ENCODE measurements at regions not wholly inside any gene's neighbourhood (a gene's known extent, or its start where the extent isn't known, plus 50 kb on each side); places are given as distances from the start of the nearest gene placed in this dataset.
"Not testable (repeated sequence)": the region's sequence is repeated elsewhere in the genome, so short reads cannot be mapped to it uniquely, and the experiment has no call there.

- DNase-seq = no peak
Measured at GRCh38 chr4:189204616-189205015, 736.1 kb upstream of the FRG1 start.

GRCh38 chr4:189206953-189207352 is 733.7 kb upstream of the FRG1 start:
- no peak for DNase-seq

- DNase-seq = no peak
Measured at GRCh38 chr4:189207872-189208271, 732.8 kb upstream of the FRG1 start.

- DNase-seq = no peak
Measured at GRCh38 chr4:189215574-189215973, 725.1 kb upstream of the FRG1 start.

DNA sequence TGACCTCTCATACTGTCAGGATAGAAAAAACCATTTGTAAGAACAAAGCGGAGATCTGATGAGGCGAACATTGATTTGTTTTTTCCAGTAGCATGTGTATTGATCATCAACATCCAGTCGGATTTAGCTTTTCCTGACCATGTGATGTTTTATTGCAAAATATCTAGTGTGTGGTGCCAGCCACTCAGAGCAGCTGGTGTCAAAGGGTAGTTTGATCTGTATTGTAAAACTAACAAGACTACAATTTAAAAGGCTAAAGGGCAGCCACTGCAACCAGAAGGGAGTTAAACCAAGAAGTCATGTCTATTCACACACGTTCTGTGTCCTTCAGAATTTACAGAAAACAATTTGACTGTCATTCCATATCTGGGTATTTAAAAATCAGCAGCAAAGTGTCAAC is 719.0 kb upstream of the FRG1 start:
- DNase-seq = no peak

GRCh38 chr4:189228726-189229125 is 711.9 kb upstream of the FRG1 start:
- DNase-seq = no peak

DNA sequence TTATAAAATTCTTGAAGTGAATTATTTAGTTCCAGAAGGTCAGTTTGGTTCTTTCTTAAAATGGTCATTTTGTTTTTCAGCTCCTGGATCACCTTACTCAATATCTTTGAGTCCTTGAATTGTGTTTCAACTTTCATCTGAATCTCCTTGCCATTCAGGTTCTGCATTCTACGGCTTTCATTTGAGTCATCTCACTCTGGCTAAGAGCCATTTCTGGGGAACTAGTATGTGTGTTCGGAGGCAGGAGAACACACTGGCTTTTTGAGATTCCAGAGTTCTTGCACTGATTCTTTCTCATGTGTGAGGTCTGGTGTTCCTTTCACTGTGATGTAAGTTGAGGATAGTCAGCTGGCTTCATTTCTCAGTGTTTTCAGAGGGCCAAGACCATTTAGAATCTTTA is 708.4 kb upstream of the FRG1 start:
- DNase-seq = no peak

DNA sequence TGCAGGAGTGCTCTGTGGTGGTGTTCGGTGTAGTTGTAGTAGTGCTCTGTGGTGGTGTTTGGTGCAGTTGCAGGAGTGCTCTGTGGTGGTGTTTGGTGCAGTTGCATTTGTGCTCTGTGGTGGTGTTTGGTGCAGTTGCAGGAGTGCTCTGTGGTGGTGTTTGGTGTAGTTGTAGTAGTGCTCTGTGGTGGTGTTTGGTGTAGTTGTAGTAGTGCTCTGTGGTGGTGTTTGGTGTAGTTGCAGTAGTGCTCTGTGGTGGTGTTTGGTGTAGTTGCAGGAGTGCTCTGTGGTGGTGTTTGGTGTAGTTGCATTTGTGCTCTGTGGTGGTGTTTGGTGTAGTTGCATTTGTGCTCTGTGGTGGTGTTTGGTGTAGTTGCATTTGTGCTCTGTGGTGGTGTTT is 706.9 kb upstream of the FRG1 start:
- peak in 2 of 5 experiments; percentile 15 to 34 for DNase-seq

- peak in 1 of 5 experiments; percentile 14 for DNase-seq
Measured at GRCh38 chr4:189234948-189235347, 705.7 kb upstream of the FRG1 start.

GRCh38 chr4:189235599-189235998 is 705.1 kb upstream of the FRG1 start:
- DNase-seq = no peak

GRCh38 chr4:189236321-189236720 is 704.4 kb upstream of the FRG1 start:
- not testable (repeated sequence) for DNase-seq

DNA sequence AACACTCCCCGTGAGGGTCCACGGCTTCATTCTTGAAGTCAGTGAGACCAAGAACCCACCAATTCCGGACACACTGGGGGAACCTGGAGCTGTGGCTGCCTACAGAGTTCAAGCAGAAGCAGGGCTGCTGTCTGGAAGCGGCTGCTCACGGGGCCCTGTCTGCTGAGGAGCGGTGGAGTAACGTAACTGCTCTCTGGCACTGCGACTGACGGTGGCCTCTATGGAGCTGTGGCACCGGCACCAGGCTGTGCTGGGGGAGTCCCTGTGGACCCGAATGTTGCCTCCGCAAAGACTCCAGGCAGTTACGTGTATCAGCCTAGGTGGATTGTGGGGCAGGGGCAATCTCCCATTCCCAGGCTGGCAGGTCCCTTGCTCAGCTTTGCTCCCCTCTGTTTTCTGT is 703.3 kb upstream of the FRG1 start:
- DNase-seq = no peak

DNA sequence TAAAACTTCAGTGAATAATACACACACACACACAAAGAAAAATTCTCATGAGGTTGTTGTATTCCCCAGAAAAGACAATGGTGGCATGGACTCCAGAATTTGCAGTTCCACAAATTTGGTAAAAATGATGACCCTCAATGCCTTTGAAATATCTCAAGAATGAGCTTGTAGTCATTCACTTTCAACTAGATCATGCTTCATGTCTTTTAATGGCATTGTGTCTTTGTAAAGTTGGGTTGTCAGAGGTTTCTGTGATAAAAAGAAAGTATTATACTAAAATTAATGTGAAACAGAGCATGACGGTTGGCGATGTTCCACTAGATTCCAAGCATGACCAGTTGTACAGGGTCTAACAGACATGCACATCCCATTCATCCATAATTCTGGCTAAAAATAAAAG is 685.0 kb upstream of the FRG1 start:
- DNase-seq = no peak

DNA sequence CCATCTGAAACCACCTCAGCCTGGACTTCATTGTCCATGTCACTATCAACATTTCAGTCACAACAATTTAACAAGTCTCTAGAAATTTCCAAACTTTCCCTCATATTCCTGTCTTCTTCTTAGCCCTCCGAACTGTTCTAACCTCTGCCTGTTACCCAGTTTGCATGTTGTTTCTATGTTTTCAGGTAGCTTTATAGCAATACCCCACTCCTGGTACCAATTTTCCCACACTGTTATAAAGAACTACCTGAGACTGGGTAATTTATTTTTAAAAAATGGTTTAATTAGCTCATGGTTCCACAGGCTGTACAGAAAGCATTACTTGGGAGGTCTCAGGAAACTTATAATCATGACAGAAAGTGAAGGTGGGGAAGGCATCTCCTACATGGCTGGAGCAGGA is 679.2 kb upstream of the FRG1 start:
- DNase-seq = no peak

DNA sequence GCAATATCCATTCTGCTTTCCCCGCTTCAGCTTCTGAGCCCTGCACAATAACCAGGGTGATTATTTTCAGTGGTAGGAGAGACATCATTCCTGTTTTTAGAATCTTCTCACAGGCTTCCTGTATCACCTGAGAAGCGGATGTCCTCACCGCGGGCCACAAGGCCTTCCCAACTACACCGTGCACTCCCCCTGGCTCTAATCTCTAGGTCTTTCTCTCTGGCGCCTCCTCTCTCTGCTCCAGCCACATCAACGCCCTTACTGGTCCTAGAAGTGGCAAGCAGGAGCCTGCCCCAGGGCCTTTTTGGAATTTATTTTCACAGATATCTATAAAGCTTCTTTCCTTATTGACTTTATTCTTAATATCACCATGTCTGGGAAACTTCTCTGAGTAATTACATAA is 675.2 kb upstream of the FRG1 start:
- no peak for DNase-seq

DNA sequence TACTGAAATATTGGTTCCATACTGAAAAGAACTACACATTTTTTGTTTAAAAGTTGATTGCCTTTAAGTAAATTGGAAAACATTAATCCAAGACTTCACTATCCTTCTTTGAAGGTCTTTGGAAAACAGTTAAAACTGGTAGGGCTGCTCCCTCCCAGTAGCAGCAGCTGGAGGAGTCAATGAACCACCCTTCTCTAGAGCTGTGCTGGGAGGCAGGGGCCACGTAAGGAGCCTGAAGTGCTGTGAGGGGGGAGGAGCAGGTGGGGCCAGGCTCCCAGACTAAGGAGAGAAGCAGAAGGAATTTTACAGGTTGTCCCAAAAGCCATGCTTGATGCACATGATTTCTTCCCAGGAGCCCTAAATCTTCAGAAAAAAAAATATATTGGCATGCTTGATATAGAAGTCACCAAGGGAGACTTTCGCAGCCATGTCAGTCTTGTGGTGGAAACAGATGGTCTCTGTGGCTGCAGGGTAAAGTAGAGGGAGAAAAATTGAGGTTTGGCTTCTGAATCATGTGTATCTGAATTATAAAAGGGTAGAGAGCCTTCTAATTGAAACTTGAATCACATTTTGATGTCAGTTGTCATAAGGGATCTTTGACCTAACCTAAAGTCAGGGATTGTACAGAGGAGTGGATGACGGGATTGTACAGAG is 673.2 kb upstream of the FRG1 start:
- no peak for DNase-seq

DNA sequence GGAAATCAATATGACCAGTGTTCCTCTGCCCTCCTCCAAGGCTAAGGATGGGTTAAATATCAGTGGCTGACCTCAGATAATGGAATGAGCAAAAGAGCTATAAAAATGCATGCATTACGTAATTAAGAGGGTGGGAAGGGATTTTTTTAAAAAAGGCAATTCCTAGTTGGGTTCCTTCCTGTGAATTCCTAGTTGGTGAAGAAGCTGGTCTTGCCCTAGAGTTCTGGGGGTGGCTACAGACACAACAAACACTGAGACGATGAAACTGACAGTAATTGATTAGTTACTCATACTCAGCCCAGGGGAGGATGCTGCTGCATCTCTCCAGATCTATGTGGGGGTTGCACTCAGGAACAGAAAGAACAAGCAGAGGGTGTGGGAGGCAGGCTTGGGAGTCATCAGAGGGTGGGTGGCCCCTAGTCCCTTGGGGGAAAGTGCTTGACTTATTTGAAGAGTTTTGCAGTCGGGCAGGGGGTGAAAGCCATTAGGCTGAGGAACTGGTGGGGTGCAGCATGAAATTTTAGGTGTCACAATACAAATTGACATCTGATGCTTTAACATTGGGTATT is 662.0 kb upstream of the FRG1 start:
- no peak for DNase-seq

GRCh38 chr4:189279188-189279587 is 661.5 kb upstream of the FRG1 start:
- no peak for DNase-seq

DNA sequence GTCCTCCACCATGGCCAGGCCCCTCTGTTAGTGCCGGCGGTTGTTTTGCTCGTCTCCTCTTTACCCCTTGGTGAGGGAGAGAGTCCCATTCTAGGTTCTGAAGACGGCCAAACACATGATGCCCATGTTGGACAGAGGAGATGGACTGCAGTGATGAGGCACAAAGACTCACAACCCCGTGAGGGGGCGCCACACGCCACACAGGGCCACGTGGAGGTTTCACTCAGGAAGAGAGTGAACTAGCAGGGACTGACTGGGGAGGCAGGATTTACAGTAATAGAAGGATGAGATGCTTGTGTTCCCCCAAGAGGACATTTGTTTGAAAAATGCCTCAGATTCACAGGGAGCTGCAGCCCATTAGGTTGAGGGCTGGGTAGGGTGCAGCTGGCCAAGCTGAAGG is 655.3 kb upstream of the FRG1 start:
- DNase-seq = no peak

- DNase-seq = no peak
Measured at GRCh38 chr4:189291939-189292338, 648.7 kb upstream of the FRG1 start.

DNA sequence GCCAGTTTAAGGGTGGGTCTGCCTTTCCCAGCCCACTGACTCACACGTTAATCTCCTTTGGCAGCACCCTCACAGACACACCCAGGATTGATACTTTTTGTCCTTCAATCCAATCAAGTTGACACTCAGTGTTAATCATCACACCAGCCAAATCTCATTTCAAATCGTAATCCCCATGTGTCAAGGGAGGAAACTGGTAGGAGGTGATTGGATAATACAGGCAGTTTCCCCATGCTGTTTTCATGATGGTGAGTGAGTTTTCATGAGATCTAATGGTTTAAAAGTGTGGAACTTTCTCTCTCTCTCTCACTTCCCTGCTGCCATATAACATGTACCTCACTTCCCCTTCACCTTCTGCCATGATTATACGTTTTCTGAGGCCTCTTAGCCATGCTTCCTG is 647.2 kb upstream of the FRG1 start:
- DNase-seq = no peak

DNA sequence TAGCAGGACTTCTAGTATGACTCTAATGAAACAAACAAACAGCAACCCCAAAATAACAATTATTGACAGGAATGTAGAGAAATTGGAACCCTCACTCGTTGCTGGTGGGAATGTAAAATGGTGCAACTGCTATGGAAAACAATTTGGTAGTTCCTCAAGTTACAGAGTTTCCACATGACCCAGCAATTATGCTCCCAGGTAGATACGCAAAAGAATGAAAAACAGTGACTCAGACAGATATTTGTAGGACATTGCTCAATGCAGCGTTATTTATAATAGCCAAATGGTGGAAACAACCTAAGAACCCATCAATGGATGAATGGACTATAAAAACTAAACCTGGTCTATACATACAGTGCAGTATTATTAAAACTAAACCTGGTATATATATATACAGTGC is 646.1 kb upstream of the FRG1 start:
- DNase-seq = no peak

DNA sequence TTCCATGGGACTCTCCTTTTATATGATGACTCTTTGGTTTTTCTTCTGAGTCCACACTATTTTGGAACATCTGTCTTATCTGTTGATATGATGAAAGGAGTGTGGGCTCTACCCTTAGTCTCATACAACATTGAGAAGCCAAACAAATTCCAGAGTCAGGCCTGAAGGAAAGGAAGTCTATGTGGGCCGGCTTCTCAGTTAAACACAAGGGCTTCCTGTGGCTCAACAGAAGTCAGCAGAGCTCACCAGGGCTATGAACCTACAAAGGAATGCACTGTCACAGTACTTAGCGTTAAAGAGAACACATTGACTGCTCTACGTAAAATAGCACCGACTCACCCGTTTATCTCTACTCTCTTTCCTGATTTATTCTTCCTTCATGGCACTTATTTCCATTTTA is 641.0 kb upstream of the FRG1 start:
- no peak for DNase-seq

DNA sequence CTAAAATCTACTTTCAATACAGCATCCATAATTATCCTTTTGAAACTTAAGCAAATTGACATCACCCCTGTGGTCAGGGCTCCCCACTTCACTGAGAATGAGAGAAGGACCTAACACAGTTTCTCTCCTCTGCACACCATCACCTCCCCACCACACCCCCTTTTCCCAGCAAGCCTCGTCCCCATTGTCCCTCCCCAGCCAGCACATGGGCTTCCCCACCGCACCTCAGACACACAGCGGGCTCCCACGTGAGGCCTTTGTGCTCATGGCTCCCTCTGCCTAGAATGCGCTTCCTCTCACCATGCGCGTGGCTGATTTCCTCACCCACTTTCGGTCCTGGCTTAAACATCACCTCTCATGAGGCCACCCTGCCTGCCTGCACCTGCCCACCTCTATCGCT is 639.0 kb upstream of the FRG1 start:
- DNase-seq = no peak

GRCh38 chr4:189302719-189303118 is 638.0 kb upstream of the FRG1 start:
- DNase-seq = no peak

All from T-helper 2 cell (primary cell).